Epithelial cell of esophagus (primary cell): ENCODE measurements at regions not wholly inside any gene's neighbourhood (a gene's known extent, or its start where the extent isn't known, plus 50 kb on each side); places are given as distances from the start of the nearest gene placed in this dataset.

Experiments
- DNase-seq: peaks from one replicate; pipeline ENCODE4 v3.0.0; 2010; ENCODE audit warnings: low read depth
- H3K4me3 ChIP-seq: 2 replicates; pipeline ENCODE4 v1.5.1; 2011; ENCODE audit warnings: mild to moderate bottlenecking, low read length, control low read depth
- CTCF ChIP-seq: IDR thresholded peaks from 2 replicates; pipeline ENCODE4 v1.5.1; 2011; ENCODE audit warnings: low read depth, mild to moderate bottlenecking, low read length, control low read depth, inconsistent platforms; ENCODE audit not compliant: insufficient read depth; ENCODE audit errors: missing control alignments

- TF ChIP-seq CTCF: no peak
- no peak for DNase-seq
- no peak overlapping the region for H3K4me3 ChIP-seq
These were observed 200.8 kb upstream of the CHD6 start for GRCh38 chr20:41818991-41819390.

- no peak for DNase-seq
- no peak for TF ChIP-seq CTCF
- no peak overlapping the region for H3K4me3 ChIP-seq
These were observed 200.2 kb upstream of the CHD6 start for GRCh38 chr20:41818369-41818768.

- no peak overlapping the region for H3K4me3 ChIP-seq
- no peak for DNase-seq
- TF ChIP-seq CTCF: no peak
These were observed 193.3 kb upstream of the CHD6 start for GRCh38 chr20:41811456-41811855.

GRCh38 chr20:41800040-41800439 lies 181.9 kb upstream of the CHD6 start:
- no peak for DNase-seq
- H3K4me3 ChIP-seq: no peak overlapping the region
- TF ChIP-seq CTCF: no peak

- no peak for TF ChIP-seq CTCF
- DNase-seq: no peak
- no peak overlapping the region for H3K4me3 ChIP-seq
These were observed 180.8 kb upstream of the CHD6 start for GRCh38 chr20:41798930-41799502.

- H3K4me3 ChIP-seq: no peak overlapping the region
- peak; percentile 18 for DNase-seq
- no peak for TF ChIP-seq CTCF
These were observed 168.0 kb upstream of the CHD6 start for GRCh38 chr20:41786158-41786557.

- DNase-seq: no peak
- no peak for TF ChIP-seq CTCF
- no peak overlapping the region for H3K4me3 ChIP-seq
These were observed 166.2 kb upstream of the CHD6 start for GRCh38 chr20:41784209-41784958.
